Nephron progenitor cell (in vitro differentiated cells): ENCODE measurements at regions not wholly inside any gene's neighbourhood (a gene's known extent, or its start where the extent isn't known, plus 50 kb on each side); places are given as distances from the start of the nearest gene placed in this dataset.

Source experiments
- DNase-seq: peaks from one replicate; pipeline ENCODE4 v3.0.0; 2021
- H3K27ac Mint-ChIP-seq: 2 replicates; pipeline ENCODE4 v1.8.0; 2021; ENCODE audit warnings: mild to moderate bottlenecking, moderate library complexity, mixed read lengths
- H3K27me3 Mint-ChIP-seq: 2 replicates; pipeline ENCODE4 v1.8.0; 2021; ENCODE audit warnings: mild to moderate bottlenecking, low read depth, mixed read lengths; ENCODE audit not compliant: poor library complexity
- H3K36me3 Mint-ChIP-seq: 2 replicates; pipeline ENCODE4 v1.8.0; 2021; ENCODE audit warnings: low read depth, mixed read lengths
- H3K4me1 Mint-ChIP-seq: 2 replicates; pipeline ENCODE4 v1.8.0; 2021; ENCODE audit warnings: mixed read lengths
- H3K4me3 Mint-ChIP-seq: 2 replicates; pipeline ENCODE4 v1.8.0; 2021; ENCODE audit warnings: mild to moderate bottlenecking, moderate library complexity, mixed read lengths
- H3K9me3 Mint-ChIP-seq: 2 replicates; pipeline ENCODE4 v1.8.0; 2021; ENCODE audit warnings: mild to moderate bottlenecking, moderate library complexity, mixed read lengths
- TF ChIP-seq, protein P1 (sequence below): fragments of 200-600 bp; sonication (generic); IDR thresholded peaks from 2 replicates; pipeline ENCODE4 v1.5.0; 2021; ENCODE audit warnings: antibody characterized with exemption

DNA sequence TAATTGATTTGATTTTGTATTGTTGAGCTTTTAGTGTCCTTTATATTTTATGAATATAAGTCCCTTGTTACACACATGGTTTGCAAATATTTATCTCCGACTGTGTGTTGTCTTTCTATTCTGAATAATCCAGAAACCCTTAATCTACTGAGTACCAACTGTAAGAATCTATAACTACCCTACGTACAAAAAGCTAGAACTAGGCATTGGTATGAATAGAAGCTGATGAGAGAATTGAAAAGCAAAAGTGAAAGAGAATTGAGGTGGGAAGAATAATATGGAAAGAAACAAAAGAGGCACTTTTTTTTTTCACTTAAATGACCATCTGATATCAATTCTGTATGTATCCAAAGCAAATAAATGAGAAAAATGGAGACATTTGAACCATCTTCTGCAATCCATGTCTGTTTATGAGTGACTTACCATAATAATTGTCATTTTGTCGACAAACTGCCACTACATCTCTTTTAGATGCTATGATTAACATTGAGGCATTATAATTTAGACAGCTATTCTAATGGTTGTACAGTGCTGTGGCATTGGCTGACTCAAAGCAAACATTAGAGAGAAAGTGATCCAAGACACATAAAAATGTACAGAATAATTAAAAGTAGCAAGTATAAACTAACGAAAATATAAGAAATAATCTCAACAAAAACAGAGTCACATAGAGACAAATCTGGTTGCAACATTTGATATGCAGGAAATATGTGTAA lies 1516.6 kb upstream of the AGA start:
- no peaks in the 10 kb centered on the region for H3K4me1 Mint-ChIP-seq
- H3K9me3 Mint-ChIP-seq, result peaks cover 12% of the 10 kb centered on the region
- H3K4me3 Mint-ChIP-seq, result no peak overlapping the region
- TF ChIP-seq, protein P1, sequence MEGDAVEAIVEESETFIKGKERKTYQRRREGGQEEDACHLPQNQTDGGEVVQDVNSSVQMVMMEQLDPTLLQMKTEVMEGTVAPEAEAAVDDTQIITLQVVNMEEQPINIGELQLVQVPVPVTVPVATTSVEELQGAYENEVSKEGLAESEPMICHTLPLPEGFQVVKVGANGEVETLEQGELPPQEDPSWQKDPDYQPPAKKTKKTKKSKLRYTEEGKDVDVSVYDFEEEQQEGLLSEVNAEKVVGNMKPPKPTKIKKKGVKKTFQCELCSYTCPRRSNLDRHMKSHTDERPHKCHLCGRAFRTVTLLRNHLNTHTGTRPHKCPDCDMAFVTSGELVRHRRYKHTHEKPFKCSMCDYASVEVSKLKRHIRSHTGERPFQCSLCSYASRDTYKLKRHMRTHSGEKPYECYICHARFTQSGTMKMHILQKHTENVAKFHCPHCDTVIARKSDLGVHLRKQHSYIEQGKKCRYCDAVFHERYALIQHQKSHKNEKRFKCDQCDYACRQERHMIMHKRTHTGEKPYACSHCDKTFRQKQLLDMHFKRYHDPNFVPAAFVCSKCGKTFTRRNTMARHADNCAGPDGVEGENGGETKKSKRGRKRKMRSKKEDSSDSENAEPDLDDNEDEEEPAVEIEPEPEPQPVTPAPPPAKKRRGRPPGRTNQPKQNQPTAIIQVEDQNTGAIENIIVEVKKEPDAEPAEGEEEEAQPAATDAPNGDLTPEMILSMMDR, result no peak
- H3K27ac Mint-ChIP-seq, result no peak overlapping the region
- no peaks in the 10 kb centered on the region for H3K27me3 Mint-ChIP-seq
- no peak for DNase-seq
- peaks cover 5% of the 10 kb centered on the region for H3K36me3 Mint-ChIP-seq

DNA sequence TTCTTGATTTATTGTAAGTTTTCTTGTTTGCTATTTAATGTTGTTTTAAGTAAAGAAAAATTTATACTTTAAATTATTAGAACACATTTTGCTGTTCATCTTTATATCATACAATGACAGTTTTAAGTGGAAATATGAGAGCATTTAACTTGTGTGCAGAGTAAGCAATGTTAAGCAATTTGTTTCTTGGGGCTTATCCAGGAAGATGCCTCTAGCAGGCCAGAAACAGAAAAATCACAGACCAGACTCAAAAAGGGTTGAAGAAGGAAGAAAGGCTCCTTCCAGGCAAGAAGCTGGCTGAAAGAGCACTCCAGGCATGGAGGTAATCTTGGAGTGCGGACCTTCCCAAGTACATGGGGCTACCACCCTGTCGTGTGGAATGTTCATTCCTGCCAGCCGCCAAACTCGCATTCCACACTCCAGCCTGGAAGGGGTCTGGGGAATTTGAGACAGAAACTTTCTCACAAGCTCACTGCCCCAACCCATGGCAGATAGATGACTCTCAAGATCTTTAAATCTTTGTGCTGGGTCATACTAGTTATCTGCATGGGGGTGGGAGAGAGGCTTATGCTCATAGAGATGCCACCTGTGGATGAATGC lies 1521.3 kb upstream of the AGA start:
- no peak for DNase-seq
- H3K27me3 Mint-ChIP-seq, result no peaks in the 10 kb centered on the region
- H3K4me3 Mint-ChIP-seq, result no peak overlapping the region
- no peaks in the 10 kb centered on the region for H3K36me3 Mint-ChIP-seq
- H3K27ac Mint-ChIP-seq, result no peak overlapping the region
- H3K4me1 Mint-ChIP-seq, result no peaks in the 10 kb centered on the region
- TF ChIP-seq, protein P1, result no peak
- H3K9me3 Mint-ChIP-seq, result no peaks in the 10 kb centered on the region

DNA sequence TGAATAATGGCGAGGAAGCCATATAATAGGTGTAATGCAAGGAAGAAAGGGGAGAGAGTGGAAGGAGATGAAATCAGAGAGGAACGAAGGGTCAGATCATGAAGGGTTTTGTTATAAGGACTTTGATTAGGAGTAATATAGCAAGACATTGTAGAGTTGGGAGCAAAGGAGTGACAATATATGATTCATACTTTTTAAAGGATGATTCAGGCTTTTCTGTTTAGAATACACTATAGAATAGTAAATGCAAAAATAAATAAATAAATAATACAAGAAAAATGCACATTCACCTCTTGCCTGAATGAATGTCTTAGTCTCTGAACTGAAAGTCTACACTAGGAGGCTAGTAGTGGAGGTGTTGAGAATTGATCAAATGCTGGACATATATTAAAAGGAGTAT lies 1524.4 kb upstream of the AGA start:
- DNase-seq, result no peak
- H3K27ac Mint-ChIP-seq, result no peak overlapping the region
- peaks cover 2% of the 10 kb centered on the region for H3K27me3 Mint-ChIP-seq
- H3K4me3 Mint-ChIP-seq, result no peak overlapping the region
- H3K4me1 Mint-ChIP-seq, result no peaks in the 10 kb centered on the region
- no peaks in the 10 kb centered on the region for H3K9me3 Mint-ChIP-seq
- TF ChIP-seq, protein P1, result no peak
- H3K36me3 Mint-ChIP-seq, result no peaks in the 10 kb centered on the region

DNA sequence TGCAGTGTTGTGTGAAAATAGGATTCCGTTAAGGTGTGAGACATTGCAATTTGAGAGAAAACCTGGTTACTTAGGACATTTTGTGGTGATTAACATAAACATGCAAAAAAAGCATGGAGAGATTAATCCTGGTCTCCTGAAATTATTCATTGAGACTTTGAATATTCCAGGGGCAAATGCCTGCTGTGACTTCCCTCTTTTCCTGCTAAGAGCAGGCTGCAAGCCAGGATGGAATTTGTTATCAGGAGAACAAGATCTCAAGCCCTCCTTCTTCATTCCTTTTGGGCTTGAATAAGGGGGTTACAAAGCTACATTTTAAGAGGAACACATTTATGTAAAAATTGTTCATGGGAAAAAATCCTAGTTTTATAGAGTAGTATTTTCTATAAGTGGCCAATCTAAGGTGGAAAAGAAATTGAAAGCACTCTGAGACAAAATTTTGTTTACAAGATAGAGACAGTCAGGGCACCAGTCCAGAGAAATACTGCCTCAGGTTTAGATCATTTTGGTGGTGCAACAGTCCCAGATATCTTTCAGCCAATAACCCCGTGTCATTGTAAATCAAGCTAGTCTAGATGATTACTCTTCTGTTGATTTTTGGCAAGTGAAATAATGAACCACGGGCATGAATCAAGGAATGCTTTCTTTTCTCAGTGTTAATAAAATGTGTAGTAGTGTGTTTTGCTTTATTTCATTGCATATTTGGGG lies 1528.3 kb upstream of the AGA start:
- H3K36me3 Mint-ChIP-seq, result no peaks in the 10 kb centered on the region

DNA sequence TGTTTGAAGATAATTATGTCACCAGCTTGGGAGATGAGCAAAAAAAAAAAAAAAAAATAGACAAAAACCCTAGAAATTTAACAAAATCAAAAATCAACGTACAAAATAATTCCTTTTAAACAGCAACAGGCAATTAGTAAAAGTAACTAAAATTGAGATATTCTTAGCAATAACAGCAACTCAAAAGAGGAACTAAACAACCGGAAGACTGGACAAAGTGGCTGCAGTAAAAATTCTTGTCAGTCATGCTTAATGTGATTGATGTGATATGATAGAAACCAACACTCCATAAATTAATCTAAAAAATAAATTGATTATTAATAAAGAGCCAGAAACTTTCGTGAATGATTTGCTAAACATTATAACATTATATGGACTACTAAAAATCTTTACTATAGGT lies 1534.6 kb upstream of the AGA start:
- H3K4me3 Mint-ChIP-seq, result no peak overlapping the region
- H3K27ac Mint-ChIP-seq, result no peak overlapping the region
- TF ChIP-seq, protein P1, result no peak
- no peaks in the 10 kb centered on the region for H3K9me3 Mint-ChIP-seq
- H3K4me1 Mint-ChIP-seq, result no peaks in the 10 kb centered on the region
- no peaks in the 10 kb centered on the region for H3K36me3 Mint-ChIP-seq
- no peak for DNase-seq
- H3K27me3 Mint-ChIP-seq, result peaks cover 3% of the 10 kb centered on the region

More for the DNA sequence above, 1528.3 kb upstream of the AGA start:
- Mint-ChIP-seq H3K4me1 (no peaks in the 10 kb centered on the region), H3K27ac (no peak overlapping the region), H3K9me3 (no peaks in the 10 kb centered on the region), H3K27me3 (peaks cover 6% of the 10 kb centered on the region), H3K4me3 (no peak overlapping the region)
- TF ChIP-seq, protein P1, result no peak
- no peak for DNase-seq
